Left lobe of liver (tissue), 2 donors: ENCODE measurements at regions not wholly inside any gene's neighbourhood (a gene's known extent, or its start where the extent isn't known, plus 50 kb on each side); places are given as distances from the start of the nearest gene placed in this dataset.

Experiments used
- ATAC-seq: fragments of 200-7000 bp; cut with Tn5 transposase; one replicate; pipeline ENCODE4 v1.9.1; 2020; ENCODE audit warnings: mild to moderate bottlenecking, moderate library complexity
- DNase-seq: peaks from one replicate; pipeline ENCODE4 v3.0.0-alpha.2; 2020; ENCODE audit warnings: low spot score
- donor health status: DM: no; HTN: no; CAD: no; lungs with moderate emphysema.
- donor health status: DM: no; HTN: yes; CAD: no.

- DNase-seq (no peak), ATAC-seq (no peak)
These were observed 651.7 kb upstream of the WWC1 start for GRCh38 chr5:167639766-167640165.

GRCh38 chr5:167642181-167642580 lies 649.3 kb upstream of the WWC1 start:
- DNase-seq (no peak), ATAC-seq (no peak)

DNA sequence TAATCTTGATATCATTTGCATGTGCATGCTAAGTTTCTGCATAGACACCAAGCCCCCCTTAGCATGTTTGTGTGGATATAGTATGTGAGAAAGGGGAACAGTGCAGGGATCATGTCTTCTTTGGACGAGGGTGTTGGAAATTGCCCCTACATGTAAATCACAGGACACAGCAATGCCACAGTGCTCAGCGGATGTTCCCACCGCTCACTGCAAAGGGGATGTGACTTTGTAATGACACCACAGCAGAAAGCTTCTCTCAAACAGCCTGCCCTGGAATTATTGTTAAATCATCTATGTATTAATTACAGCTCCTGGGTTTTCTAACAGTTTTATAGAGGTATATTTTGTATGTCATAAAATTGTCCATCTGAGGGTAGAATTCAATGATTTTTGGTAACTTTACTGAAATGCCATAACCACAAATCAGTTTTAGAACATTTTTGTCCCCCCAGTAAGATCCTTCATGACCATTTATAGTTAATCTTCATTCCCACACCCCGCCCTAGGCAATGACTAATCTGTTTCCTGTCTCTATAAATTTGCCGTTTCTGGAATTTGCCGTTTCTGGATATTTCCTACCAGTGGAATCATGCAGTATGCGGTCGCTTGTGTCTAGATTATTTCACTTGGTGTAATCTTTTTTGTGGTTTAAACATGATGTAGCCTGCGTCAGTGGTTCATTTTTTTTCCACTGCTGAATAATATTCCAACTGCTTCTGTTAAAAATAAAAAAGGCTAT lies 648.5 kb upstream of the WWC1 start:
- DNase-seq, result no peak
- ATAC-seq, result no peak

DNA sequence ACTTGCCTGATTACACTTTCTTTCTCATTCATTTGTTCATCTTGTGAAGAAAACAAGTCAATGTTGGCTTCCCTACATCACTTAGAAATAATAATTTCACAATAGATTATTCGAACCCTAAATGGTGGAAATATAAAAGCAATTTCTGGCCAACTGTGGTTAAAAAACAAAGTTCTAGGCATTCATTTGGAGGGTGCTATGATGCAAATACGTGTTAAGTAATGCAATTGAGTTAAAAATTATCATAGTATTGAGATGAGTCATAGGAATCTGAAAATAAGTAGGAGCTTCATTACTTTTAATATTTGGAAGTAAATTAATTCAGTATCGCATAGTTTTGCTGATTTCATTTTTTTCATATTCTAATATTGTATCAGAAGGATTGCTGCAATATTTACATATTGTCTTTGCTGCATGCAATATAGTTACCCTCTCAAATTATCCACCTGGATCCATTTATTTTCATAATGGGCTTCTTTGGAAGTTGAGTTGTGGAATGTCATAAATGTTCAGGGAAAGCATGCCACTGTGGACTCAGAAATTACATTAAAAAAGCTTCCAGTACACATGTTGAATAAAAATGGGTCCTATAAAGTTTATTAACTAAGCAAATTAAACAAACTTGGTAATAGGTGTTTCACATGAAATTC lies 647.7 kb upstream of the WWC1 start:
- ATAC-seq (no peak), DNase-seq (no peak)

DNA sequence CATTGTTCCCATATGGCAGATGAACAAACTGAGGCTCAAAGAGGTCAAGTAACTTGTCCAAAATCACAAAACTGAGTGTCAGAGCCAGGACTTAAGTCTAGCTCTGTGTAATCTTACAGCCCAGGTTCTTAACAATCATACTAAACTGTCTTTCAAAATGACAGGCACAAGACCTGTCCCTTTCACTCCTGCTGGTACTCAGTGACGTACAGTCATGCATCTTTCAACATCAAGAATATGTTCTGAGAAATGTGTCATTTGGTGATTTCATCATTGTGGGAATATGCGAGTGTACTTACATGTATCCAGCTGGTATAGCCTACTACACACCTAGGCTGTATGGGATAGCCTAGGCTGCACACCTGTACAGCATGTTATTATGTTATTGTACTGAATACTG lies 646.8 kb upstream of the WWC1 start:
- no peak for ATAC-seq
- DNase-seq, result no peak

DNA sequence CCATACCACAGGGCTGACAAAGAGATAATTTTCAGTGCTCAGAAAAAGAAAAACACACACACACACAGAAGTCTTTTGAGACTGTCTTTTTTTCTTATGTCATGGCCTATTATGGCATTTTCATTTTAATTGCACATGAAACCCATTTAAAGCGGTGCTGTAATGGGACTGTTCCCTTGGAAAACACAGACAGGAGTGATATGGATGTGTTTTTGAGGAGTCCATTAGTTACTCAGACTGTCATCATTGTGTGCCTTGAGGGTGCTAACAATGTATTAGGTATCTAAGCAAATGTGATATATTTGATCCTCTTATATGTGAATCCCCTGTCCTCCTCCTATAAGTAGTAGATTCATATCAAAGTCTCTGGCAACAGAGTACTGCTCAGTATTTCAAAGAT lies 642.0 kb upstream of the WWC1 start:
- DNase-seq, result no peak
- no peak for ATAC-seq

DNA sequence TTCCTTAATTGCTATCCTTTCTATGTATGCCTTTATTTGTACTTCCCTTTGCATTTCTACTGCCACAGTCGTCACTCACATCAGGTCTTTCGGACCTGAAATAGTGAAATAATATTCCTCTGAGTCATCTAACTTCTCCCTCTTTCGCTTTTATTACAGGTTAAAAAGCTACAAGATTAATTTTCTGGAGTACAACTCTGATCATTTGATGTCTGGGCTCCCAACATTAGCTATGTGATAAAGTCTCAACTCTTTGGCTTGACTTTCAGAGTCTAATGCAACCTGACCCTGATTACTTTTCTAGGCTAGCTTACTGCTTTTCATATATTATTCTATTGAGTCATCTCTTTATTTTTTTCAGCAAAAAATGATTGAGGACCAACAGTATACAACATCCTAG lies 638.8 kb upstream of the WWC1 start:
- DNase-seq, result no peak
- ATAC-seq, result no peak

DNA sequence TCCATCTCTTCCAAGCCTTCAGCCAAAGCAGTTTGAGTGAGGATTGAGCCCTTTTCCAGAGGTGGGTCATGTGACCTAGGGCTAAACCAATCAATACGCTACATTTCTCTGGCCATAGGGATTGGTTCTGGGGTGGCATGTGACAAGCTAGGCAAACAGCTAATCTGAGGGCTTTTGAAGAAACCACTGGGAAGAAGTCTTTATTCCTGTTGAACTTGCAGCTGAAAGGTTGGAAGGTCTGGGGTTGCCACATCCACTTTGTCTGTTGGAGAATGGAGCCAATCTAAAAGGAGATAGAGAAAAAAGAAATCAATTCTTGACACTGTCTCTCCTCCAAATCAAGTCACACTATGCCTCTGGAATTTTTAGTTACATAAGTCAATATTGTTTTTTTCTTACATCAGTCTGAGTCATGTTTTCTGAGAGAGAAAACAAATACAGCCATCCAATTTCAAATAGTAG lies 637.8 kb upstream of the WWC1 start:
- ATAC-seq (no peak), DNase-seq (no peak)

DNA sequence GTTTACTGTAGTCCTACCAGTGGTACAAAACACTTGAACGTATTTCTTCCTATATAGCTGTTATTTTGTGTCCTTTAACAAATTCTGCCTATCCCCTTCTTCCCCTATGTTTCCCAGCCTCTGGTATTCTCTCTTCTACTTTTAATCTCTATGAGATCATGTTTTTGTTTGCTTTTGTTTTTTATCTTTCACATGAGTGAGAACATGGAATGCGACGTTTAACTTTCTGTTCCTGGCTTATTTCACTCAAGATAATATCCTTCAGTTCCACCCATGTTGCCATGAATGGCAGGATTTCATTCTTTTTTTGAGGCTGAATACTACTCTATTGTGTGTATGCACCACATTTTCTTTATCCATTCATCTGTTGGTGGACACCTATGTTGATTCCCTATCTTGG lies 634.4 kb upstream of the WWC1 start:
- ATAC-seq (no peak), DNase-seq (no peak)

GRCh38 chr5:167658889-167659288 lies 632.6 kb upstream of the WWC1 start:
- DNase-seq (no peak), ATAC-seq (no peak)

- DNase-seq, result no peak
These were observed 629.8 kb upstream of the WWC1 start for GRCh38 chr5:167661605-167662004.

GRCh38 chr5:167664222-167664804 lies 627.1 kb upstream of the WWC1 start:
- DNase-seq (no peak), ATAC-seq (no peak)

More at GRCh38 chr5:167661605-167662004, 629.8 kb upstream of the WWC1 start:
- ATAC-seq, result no peak

DNA sequence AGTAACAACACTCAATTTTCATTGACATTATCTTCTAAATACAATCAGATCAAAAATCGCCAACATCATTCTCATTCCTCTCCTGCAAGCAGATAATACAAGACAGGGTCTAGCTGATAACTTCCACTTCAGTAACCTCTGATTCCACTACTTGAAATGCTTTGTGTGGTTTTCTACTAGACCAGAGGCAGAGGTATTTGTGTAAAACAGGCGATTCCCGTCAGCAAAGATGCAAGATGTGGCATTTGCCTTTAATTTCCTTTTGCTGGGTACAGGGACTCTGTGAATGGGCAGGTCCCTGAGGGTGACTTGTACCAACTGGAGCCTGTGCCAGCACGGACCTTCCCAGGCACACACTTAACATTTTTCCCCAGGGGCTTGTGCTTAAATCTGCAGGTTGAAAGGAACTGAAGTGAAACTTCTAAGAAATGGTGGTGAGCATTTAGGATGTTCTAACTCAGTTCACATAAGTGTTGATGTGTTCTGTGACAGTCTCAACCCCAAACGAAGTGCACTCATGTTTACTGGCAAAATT lies 625.5 kb upstream of the WWC1 start:
- ATAC-seq, result no peak
- DNase-seq, result no peak

GRCh38 chr5:167671176-167671575 lies 620.3 kb upstream of the WWC1 start:
- ATAC-seq, result no peak

DNA sequence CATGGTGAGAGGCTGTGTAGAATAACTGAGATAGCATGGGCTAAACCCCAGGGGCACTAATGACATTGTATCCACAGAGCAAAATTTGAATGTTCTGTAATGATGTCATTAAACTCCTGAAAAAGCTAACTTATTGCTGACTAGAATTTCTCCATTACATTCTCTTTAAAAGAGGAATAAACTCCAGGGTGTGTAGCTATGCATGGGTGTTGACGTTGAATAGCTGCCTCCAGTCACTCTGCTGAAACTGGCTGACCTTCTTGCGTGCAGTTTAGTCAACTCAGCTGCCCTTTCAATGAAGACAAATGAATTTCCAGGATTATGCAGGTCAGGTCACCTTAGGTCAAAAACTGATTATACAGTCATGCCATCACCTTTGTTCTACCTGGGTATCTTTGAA lies 617.5 kb upstream of the WWC1 start:
- ATAC-seq, result no peak
- no peak for DNase-seq

More at GRCh38 chr5:167671176-167671575, 620.3 kb upstream of the WWC1 start:
- DNase-seq, result no peak

GRCh38 chr5:167678481-167678880 lies 613.0 kb upstream of the WWC1 start:
- no peak for ATAC-seq
- no peak for DNase-seq

- DNase-seq (no peak), ATAC-seq (no peak)
These were observed 607.2 kb upstream of the WWC1 start for GRCh38 chr5:167684251-167684650.

DNA sequence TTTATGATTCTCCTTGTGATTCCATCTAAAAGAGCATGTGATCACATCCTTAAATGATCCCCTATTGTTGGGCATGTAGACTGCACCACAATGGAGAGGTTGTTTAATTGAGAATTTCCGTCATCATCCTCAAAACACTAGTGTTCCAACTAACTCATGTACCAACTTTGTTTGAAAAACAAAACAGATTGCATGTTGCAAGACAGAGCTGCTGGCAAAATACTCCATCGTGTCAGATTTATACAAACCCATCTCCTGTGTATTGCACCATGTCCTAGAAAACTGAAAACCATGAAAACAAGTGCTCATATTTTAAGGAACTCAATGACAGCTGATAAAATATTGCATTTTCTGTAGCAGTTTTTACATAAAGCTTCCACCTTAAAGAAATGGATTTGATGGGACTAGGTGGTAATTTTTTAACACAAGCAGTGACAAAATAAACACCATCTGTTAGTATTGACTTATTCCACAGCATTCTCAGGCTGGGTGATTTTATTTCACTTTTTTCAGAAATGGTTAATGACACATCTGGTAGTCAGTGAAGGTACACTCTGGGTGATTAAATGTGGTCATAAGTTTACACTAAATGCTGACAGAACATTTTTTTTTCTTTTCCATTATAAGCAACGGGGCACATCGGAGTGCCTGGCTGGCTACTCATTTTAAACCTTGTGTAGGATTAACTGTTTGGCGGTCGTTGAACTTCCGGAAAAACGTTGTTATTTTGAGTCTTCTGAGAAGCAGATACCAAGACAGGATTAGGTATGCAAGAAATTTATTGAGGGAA lies 602.9 kb upstream of the WWC1 start:
- DNase-seq (no peak), ATAC-seq (no peak)

GRCh38 chr5:167694325-167695147 lies 596.9 kb upstream of the WWC1 start:
- DNase-seq (no peak), ATAC-seq (no peak)

DNA sequence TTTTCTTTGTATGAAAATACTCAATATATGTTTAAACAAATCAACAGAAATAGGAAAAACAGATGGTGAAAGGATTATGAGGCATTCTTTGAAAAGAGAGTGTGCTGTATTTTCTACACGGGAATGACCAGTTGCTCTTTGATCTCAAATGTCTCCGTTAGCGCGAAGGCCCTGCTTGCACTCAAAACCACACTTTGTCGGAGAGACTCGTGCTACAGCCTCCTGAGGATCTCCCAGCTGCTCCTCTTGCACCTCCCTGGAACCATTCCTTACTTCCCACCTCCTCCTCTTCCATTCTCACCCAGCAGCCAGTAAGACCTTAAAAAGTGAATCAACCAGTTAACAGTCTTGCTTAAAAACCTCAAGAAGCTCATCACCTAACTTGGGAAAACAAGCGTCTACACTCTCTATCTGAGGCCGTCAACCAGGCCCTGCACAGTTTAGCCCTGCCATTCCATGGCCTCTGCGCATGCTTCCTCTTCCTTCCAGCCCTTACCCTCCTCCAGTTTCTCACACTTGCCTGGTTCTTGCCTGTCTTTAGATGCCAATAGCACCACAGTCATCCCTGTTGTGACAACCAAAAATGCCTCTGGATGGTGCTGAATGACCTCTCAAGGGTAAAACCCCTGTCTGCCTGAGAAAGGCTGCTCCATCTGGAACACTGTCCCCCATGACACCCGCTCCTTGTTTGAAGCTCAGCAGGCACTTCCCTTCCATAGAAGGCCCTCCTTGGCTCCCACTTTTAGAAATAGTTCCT lies 594.7 kb upstream of the WWC1 start:
- no peak for DNase-seq
- ATAC-seq, result no peak
